Ovary (tissue), 3 donors: ENCODE measurements at regions not wholly inside any gene's neighbourhood (a gene's known extent, or its start where the extent isn't known, plus 50 kb on each side); places are given as distances from the start of the nearest gene placed in this dataset.

Source experiments
- CTCF ChIP-seq, 3 donors: fragments of 450-650 bp in 2 of 3; fragments of 200-600 bp in 1 of 3; IDR thresholded peaks; one replicate each; pipeline versions ENCODE4 v1.5.1 to v1.8.0; 2016 to 2022; ENCODE audit warnings: antibody characterized with exemption in 3 of 3, mild to moderate bottlenecking in 1 of 3
- EP300 ChIP-seq: sonication (generic); formaldehyde crosslinking; IDR thresholded peaks from one replicate; pipeline ENCODE4 v1.6.1; 2017; ENCODE audit warnings: antibody characterized with exemption
- donor health status: DM: no; HTN: no; CAD: no.

- TF ChIP-seq EP300 (no peak), CTCF (IDR thresholded peaks at IDR 0.05) (no peak)
These were observed 169.7 kb upstream of the SALL4 start for GRCh38 chr20:51972056-51972455.
